ENCODE measurements at regions not wholly inside any gene's neighbourhood (a gene's known extent, or its start where the extent isn't known, plus 50 kb on each side); places are given as distances from the start of the nearest gene placed in this dataset.

DNA sequence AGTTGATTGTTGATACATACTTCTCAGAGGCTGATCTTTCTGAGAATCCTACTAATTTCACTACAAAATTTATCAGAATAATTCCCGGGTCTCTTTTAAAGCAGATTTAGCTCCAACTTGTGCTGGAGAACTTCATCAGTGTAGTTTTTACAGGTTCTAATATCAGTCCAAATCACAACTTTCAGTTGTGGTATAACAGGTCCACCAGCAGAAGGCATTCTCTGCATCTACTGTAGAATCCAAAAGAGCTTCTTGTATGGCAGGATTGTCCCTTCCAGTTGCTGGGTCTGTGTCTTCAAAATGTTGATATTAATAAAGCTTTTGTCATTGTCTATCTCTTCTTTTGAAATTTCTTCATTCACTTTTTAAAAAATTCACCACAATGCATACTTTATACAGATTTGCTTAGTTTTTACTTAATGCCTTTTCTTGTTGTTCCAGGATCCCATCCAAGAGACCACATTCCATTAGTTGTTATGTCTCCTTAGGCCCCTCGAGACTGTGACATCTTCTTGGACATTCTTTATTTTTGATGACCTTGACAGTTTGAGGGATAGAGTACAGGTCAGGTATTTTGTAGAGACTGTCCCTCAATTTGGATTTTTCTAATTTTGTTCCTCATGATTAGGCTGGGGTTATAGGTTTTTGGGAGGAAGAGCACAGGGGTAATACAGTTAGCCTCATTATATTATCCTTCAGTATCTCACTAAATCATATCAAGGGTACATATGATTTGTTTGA is 490.5 kb upstream of the MEX3C start:
- Histone ChIP-seq H4K20me1 (replicated peaks; ENCODE audit: control insufficient read depth, insufficient read depth, low read length) (no peaks in the 10 kb centered on the region), H3K4me2 (ENCODE audit: insufficient read depth, low read length) (no peak overlapping the region), H3K4me1 (replicated peaks in 1 of 2; ENCODE audit: control insufficient read depth in 2 of 2, insufficient read depth in 2 of 2, low read length in 2 of 2) (no peaks in the 10 kb centered on the region), H3K4me3 (no peak overlapping the region), H3K79me2 (ENCODE audit: control insufficient read depth, insufficient read depth, low read length) (no peaks in the 10 kb centered on the region), H3K9me1 (ENCODE audit: control insufficient read depth, insufficient read depth, low read length) (no peaks in the 10 kb centered on the region), H3K36me3 (ENCODE audit: control insufficient read depth, insufficient read depth, low read length) (no peaks in the 10 kb centered on the region), H3K9me3 (replicated peaks; ENCODE audit: control insufficient read depth, insufficient read depth, low read depth, low read length) (no peaks in the 10 kb centered on the region), H3K9ac (ENCODE audit: insufficient read depth in 1 of 2, low read depth in 2 of 2, low read length in 2 of 2) (no peak overlapping the region), H3K27ac (ENCODE audit: extremely low read depth, low read depth, low read length) (no peak overlapping the region), H2AFZ (ENCODE audit: low read depth, low read length) (no peak overlapping the region), H3K27me3 (ENCODE audit: control insufficient read depth in 2 of 2, insufficient read depth in 2 of 2, low read length in 2 of 2) (no peaks in the 10 kb centered on the region)
- CTCF ChIA-PET (ENCODE audit: low intra/inter-chr PET ratio) = no interaction called here
- DNase-seq (ENCODE audit: extremely low read depth in 1 of 4, low spot score in 3 of 4) (no peak), ATAC-seq (no peak), FAIRE-seq (no peak)
- POLR2A ChIA-PET = no interaction called here
- intact Hi-C loops (cut with micrococcal nuclease) (no loop called here), in situ Hi-C loops (cut with MboI) (no loop called here)
- no TSS peak for BruUV-seq (replicated peaks)
- no peak for TF ChIP-seq KAT7 (CRISPR knock-in tag; IDR thresholded peaks at IDR 0.05; ENCODE audit: borderline replicate concordance)
- TF ChIP-seq NFATC3 (IDR thresholded peaks at IDR 0.05) = no peak
- no peak for TF ChIP-seq TARDBP (IDR thresholded peaks at IDR 0.05)
- TF ChIP-seq NCOA4 (IDR thresholded peaks at IDR 0.05; ENCODE audit: partially characterized antibody) = no peak
- whole genome bisulfite sequencing (ENCODE audit: insufficient coverage, low coverage, missing lambda C conversion rate) = 0% methylated on average over 2 of the region's 2 CpGs

DNA sequence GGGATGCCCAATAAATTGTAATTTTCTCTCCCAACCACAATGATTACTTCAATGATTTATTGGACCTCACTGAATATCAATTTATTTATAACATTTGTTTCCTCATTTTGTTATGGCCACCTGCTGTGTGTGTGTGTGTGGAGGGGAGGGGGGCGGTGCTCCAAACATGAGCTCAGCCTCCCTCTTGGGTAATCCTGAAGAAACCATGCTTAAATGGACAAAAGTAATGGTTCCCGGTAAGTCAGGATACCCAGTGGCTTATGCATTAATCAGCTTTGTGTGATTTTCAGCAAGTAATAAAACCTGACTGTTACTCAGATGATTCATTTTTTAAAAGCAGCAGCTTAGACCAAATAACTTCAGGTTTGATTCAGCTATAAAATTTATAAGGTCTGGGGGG is 495.1 kb upstream of the MEX3C start:
- Histone ChIP-seq H3K9me1 (ENCODE audit: control insufficient read depth, insufficient read depth, low read length) (no peaks in the 10 kb centered on the region), H3K9ac (ENCODE audit: insufficient read depth in 1 of 2, low read depth in 2 of 2, low read length in 2 of 2) (no peak overlapping the region), H3K4me2 (ENCODE audit: insufficient read depth, low read length) (no peak overlapping the region), H2AFZ (ENCODE audit: low read depth, low read length) (no peak overlapping the region), H3K9me3 (replicated peaks; ENCODE audit: control insufficient read depth, insufficient read depth, low read depth, low read length) (no peaks in the 10 kb centered on the region), H3K4me3 (no peak overlapping the region), H3K36me3 (ENCODE audit: control insufficient read depth, insufficient read depth, low read length) (no peaks in the 10 kb centered on the region), H3K4me1 (replicated peaks in 1 of 2; ENCODE audit: control insufficient read depth in 2 of 2, insufficient read depth in 2 of 2, low read length in 2 of 2) (no peaks in the 10 kb centered on the region), H4K20me1 (replicated peaks; ENCODE audit: control insufficient read depth, insufficient read depth, low read length) (no peaks in the 10 kb centered on the region), H3K27me3 (ENCODE audit: control insufficient read depth in 2 of 2, insufficient read depth in 2 of 2, low read length in 2 of 2) (no peaks in the 10 kb centered on the region), H3K79me2 (ENCODE audit: control insufficient read depth, insufficient read depth, low read length) (no peaks in the 10 kb centered on the region), H3K27ac (ENCODE audit: extremely low read depth, low read depth, low read length) (no peak overlapping the region)
- intact Hi-C loops (cut with micrococcal nuclease) (loop anchor here (5.0 kb wide), 1 partner anchor 120 kb away; no protein-coding TSS in a partner anchor), in situ Hi-C loops (cut with MboI) (no loop called here)
- no peak for ATAC-seq
- ChIA-PET POLR2A (no interaction called here), CTCF (ENCODE audit: low intra/inter-chr PET ratio) (no interaction called here)
- 7% methylated on average over 1 of the region's 2 CpGs for WGBS (ENCODE audit: insufficient coverage, low coverage, missing lambda C conversion rate)
- FAIRE-seq = no peak
- no TSS peak for BruUV-seq (replicated peaks)
- no peak for DNase-seq (ENCODE audit: extremely low read depth in 1 of 4, low spot score in 3 of 4)
- TF ChIP-seq ZNF217 (CRISPR knock-in tag; IDR thresholded peaks at IDR 0.05) (no peak), THRAP3 (IDR thresholded peaks at IDR 0.05; ENCODE audit: borderline replicate concordance) (no peak), LCOR (CRISPR knock-in tag; IDR thresholded peaks at IDR 0.05) (no peak), CREB1 (IDR thresholded peaks at IDR 0.05) (no peak), CREB1 (CRISPR knock-in tag; IDR thresholded peaks at IDR 0.05) (no peak), PTTG1 (tag; IDR thresholded peaks at IDR 0.05; ENCODE audit: low read depth) (no peak), PREB (CRISPR knock-in tag; IDR thresholded peaks at IDR 0.05) (no peak), ESRRB (CRISPR knock-in tag; IDR thresholded peaks at IDR 0.05; ENCODE audit: borderline replicate concordance) (no peak), PYGO2 (tag; IDR thresholded peaks at IDR 0.05) (no peak)
- TF ChIP-seq, protein P1, sequence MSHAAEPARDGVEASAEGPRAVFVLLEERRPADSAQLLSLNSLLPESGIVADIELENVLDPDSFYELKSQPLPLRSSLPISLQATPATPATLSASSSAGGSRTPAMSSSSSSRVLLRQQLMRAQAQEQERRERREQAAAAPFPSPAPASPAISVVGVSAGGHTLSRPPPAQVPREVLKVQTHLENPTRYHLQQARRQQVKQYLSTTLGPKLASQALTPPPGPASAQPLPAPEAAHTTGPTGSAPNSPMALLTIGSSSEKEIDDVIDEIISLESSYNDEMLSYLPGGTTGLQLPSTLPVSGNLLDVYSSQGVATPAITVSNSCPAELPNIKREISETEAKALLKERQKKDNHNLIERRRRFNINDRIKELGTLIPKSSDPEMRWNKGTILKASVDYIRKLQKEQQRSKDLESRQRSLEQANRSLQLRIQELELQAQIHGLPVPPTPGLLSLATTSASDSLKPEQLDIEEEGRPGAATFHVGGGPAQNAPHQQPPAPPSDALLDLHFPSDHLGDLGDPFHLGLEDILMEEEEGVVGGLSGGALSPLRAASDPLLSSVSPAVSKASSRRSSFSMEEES (CRISPR knock-in tag; IDR thresholded peaks at IDR 0.05) = no peak

All from K562 (cell line).